ENCODE measurements at regions not wholly inside any gene's neighbourhood (a gene's known extent, or its start where the extent isn't known, plus 50 kb on each side); places are given as distances from the start of the nearest gene placed in this dataset.

DNA sequence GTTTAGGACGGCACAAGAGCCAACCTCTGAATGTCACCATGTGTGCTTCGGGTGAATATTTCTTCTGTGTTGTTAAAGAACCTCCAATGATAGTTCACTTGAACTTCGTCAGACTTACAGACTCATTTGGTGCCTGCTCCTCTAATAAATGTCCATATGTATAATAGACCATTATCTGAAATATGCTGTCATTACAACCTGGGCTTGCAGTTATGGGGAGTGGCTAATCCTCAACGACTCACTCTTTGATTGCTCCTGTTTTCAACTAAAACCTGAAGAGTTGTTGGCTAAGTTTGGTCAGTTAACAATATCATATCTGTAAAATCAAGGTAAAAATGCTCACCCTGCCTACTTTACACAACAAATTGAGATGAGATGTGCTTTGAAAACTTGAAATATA, 298.7 kb upstream of the PTGER4 start:
- no peaks in the 10 kb centered on the region for H3K9me3 Mint-ChIP-seq (ENCODE audit: low read depth)
- TF ChIP-seq, protein P1, sequence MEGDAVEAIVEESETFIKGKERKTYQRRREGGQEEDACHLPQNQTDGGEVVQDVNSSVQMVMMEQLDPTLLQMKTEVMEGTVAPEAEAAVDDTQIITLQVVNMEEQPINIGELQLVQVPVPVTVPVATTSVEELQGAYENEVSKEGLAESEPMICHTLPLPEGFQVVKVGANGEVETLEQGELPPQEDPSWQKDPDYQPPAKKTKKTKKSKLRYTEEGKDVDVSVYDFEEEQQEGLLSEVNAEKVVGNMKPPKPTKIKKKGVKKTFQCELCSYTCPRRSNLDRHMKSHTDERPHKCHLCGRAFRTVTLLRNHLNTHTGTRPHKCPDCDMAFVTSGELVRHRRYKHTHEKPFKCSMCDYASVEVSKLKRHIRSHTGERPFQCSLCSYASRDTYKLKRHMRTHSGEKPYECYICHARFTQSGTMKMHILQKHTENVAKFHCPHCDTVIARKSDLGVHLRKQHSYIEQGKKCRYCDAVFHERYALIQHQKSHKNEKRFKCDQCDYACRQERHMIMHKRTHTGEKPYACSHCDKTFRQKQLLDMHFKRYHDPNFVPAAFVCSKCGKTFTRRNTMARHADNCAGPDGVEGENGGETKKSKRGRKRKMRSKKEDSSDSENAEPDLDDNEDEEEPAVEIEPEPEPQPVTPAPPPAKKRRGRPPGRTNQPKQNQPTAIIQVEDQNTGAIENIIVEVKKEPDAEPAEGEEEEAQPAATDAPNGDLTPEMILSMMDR (IDR thresholded peaks at IDR 0.05), result no peak
- H3K27me3 Mint-ChIP-seq (ENCODE audit: low read depth), result no peaks in the 10 kb centered on the region
- H3K36me3 Mint-ChIP-seq (ENCODE audit: low read depth), result no peaks in the 10 kb centered on the region
- no peak for DNase-seq (ENCODE audit: low spot score)
- no peak overlapping the region for H3K4me3 Mint-ChIP-seq (ENCODE audit: unreplicated experiment)
- H3K4me1 Mint-ChIP-seq (ENCODE audit: low read depth), result peaks cover 38% of the 10 kb centered on the region
- H3K27ac Mint-ChIP-seq (ENCODE audit: unreplicated experiment), result no peak overlapping the region

- DNase-seq (ENCODE audit: low spot score), result no peak
- Mint-ChIP-seq H3K4me1 (ENCODE audit: low read depth) (peaks cover 18% of the 10 kb centered on the region), H3K36me3 (ENCODE audit: low read depth) (no peaks in the 10 kb centered on the region), H3K27ac (ENCODE audit: unreplicated experiment) (no peak overlapping the region), H3K27me3 (ENCODE audit: low read depth) (no peaks in the 10 kb centered on the region), H3K4me3 (ENCODE audit: unreplicated experiment) (no peak overlapping the region), H3K9me3 (ENCODE audit: low read depth) (no peaks in the 10 kb centered on the region)
- TF ChIP-seq, protein P1 (IDR thresholded peaks at IDR 0.05), result no peak
These were observed 301.1 kb upstream of the PTGER4 start for GRCh38 chr5:40378396-40379177.

DNA sequence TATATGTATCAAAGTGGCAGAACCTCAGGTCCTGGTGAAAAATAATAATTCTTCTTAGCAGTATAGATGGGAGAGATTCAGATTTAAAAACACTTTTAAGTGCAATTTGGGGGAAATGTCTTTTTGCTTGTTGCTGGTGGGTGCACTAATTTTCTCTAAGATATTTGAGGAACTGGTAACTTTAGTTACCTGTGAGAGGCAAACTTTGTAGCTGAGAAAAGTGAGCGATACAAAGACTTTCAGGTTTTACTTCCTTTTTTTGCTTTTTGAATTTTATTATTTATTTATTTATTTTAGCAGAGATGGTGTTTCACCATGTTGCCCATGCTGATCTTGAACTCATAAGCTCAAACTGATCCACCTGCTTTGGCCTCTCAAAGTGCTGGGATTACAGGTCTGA, 303.1 kb upstream of the PTGER4 start:
- H3K27me3 Mint-ChIP-seq (ENCODE audit: low read depth), result no peaks in the 10 kb centered on the region
- no peaks in the 10 kb centered on the region for H3K36me3 Mint-ChIP-seq (ENCODE audit: low read depth)
- H3K9me3 Mint-ChIP-seq (ENCODE audit: low read depth), result no peaks in the 10 kb centered on the region
- H3K4me3 Mint-ChIP-seq (ENCODE audit: unreplicated experiment), result no peak overlapping the region
- peaks cover 6% of the 10 kb centered on the region for H3K4me1 Mint-ChIP-seq (ENCODE audit: low read depth)
- DNase-seq (ENCODE audit: low spot score), result no peak
- no peak overlapping the region for H3K27ac Mint-ChIP-seq (ENCODE audit: unreplicated experiment)
- TF ChIP-seq, protein P1 (IDR thresholded peaks at IDR 0.05), result no peak

- H3K4me3 Mint-ChIP-seq (ENCODE audit: unreplicated experiment), result no peak overlapping the region
- DNase-seq (ENCODE audit: low spot score), result no peak
- no peak overlapping the region for H3K27ac Mint-ChIP-seq (ENCODE audit: unreplicated experiment)
- peaks cover 2% of the 10 kb centered on the region for H3K36me3 Mint-ChIP-seq (ENCODE audit: low read depth)
- H3K4me1 Mint-ChIP-seq (ENCODE audit: low read depth), result peaks cover 5% of the 10 kb centered on the region
- TF ChIP-seq, protein P1 (IDR thresholded peaks at IDR 0.05), result no peak
- H3K9me3 Mint-ChIP-seq (ENCODE audit: low read depth), result peaks cover 9% of the 10 kb centered on the region
- H3K27me3 Mint-ChIP-seq (ENCODE audit: low read depth), result no peaks in the 10 kb centered on the region
These were observed 304.9 kb upstream of the PTGER4 start for GRCh38 chr5:40374853-40375252.

DNA sequence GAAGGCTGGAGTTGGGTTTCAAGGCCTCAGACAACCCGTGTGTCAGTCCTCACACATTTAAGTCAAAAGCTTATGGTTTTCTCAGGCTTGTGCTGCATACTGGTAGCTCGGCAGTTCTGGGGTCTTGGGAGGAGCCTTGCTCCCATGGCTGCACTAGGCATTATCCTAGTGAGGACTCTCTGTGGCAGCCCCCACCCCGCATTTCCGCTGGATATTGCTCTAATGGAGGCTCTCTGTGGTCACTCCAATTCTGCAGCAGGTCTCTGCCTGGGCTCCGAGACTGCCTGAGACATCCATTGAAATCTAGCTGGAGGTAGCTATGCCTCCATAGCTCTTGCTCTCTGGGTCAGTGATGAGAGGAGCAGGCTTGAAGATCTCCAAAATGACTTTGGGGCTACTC, 311.5 kb upstream of the PTGER4 start:
- H3K36me3 Mint-ChIP-seq (ENCODE audit: low read depth), result peaks cover 2% of the 10 kb centered on the region
- H3K4me1 Mint-ChIP-seq (ENCODE audit: low read depth), result no peaks in the 10 kb centered on the region
- no peak overlapping the region for H3K4me3 Mint-ChIP-seq (ENCODE audit: unreplicated experiment)
- no peak overlapping the region for H3K27ac Mint-ChIP-seq (ENCODE audit: unreplicated experiment)
- H3K27me3 Mint-ChIP-seq (ENCODE audit: low read depth), result no peaks in the 10 kb centered on the region
- peak; percentile 59 for DNase-seq (ENCODE audit: low spot score)
- H3K9me3 Mint-ChIP-seq (ENCODE audit: low read depth), result peaks cover 12% of the 10 kb centered on the region
- TF ChIP-seq, protein P1 (IDR thresholded peaks at IDR 0.05), result no peak
